Superior temporal gyrus (tissue), 1 donor: ENCODE measurements at regions not wholly inside any gene's neighbourhood (a gene's known extent, or its start where the extent isn't known, plus 50 kb on each side); places are given as distances from the start of the nearest gene placed in this dataset.

ENCODE experiments used
- DNase-seq: peaks from one replicate; pipeline ENCODE4 v3.0.0-alpha.2; 2016; ENCODE audit errors: extremely low spot score

DNA sequence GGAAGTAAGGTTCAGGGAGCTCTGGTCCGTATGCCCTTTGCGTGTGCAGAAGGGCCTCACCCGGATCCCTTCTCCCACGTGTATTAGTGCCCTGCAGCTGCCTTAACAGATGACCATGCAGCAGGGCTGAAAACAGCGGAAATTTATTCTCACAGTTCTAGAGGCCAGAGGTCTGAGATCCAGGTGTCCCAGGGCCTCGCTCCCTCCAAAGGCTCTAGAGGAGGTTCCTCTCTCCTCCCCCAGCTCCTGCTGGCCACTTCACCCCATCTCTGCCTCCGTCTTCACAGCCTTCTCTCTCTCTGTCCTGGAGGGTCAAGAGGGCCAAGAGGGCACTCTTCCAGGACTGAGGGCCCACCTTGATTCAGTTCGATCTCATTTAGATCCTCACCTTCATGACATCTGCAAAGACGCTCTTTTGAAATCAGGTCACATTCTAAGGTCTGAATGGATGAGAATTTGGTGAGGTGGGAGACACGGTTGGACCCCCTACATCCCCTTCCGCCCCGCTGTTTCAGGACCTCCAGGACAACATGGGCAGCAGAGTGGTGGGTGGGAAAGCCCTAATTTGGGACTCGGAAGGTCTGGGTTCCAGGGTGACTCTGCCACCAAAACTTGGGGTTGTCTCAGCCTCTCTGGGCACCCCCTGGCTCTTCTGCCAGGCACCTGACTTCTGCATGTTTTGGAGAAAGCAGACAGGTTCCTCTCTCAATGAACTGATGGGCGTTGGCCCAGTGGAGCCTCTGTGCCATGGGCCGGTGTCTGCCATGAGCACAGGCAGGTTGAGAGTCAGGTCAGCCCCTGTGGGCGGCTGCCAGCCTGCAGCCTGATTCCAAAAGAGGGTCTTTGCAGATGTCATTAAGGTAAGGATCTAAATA is 361.2 kb downstream of the SEC14L1 start:
- DNase-seq, result no peak

DNA sequence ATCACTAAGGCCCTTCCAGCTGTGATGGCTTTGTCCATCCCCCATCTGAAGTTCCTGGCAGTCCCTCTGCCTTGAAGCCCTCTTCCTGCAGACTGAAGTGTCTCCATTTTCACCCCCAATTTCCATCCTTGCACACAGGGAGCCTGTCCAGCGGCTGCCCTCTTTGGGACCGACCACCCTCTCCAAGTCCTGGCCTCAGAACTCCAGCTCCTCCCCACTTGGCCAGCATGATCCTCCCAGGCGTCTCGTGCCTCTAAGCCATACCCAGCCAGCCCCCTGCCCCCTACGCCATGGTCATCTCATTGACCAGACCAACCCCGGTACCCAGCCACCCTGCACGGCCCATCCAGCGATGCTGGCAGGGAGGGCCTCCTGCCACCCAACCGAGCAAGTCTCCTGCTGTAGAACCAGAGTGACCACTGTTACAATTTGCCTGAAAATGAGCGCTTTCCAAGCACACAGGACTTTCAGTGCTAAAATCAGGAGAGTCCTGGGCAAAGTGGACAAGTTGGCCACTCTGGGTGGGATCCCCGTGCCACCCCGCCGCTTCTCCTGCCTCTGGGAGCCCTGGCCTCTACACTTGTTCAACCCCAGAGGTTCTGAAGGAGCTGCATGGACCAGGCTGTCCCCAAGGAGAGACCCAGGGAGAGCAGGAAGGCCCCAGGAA is 362.0 kb downstream of the SEC14L1 start:
- DNase-seq, result no peak

DNA sequence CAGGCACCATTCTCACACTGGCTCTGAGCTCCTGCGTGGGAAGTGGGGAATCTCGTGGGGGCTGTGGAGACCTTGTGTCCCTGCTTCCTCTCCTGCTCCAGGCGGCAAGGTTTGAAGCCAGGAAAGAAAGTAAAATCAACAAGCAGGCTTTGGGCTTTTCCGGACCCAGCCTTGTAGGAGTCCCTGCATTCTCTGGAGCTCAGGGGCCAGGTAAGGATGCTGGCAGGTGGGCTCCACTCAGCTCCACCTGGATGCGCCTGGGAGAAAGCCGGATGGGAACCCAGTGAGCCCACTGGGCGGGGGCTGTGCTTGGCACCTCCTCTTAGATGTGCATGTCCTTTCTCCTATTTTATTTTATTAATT is 362.5 kb downstream of the SEC14L1 start:
- DNase-seq, result no peak

DNA sequence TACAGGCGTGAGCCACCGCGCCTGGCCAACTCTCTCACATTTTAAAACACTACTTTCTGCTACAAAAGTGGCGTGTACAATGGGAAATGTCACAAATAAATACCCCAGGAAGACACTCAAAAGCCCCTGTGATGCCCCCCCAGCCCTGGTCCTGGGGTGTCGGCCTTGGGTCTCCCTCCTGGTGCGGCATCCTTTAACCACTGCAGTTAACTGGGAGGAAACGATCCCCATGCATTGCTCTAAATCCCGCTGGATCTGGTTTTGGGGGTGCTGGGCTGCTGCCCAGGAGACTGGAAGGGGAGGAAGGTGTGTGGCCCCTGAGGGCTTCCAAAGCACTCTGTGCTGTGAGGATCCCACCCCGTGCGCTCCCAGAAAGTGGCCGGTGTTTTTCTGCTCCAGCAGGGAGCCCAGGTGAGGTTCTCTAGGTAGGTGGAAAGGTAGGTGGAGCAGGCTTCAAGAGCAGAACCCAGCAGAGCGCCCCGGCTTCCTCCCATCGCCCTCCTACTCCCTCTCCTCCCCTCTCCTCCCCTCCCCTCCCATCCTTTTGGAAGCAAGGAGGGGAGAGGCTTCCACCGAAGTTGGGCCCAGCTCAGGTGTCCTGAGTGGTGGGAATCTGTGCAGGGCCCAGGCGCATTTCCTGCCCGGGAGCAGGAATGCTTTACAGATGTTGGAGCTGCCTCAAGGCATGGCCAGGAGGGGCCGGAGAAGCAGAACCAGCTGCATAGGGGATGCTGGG is 363.3 kb downstream of the SEC14L1 start:
- DNase-seq, result no peak

DNA sequence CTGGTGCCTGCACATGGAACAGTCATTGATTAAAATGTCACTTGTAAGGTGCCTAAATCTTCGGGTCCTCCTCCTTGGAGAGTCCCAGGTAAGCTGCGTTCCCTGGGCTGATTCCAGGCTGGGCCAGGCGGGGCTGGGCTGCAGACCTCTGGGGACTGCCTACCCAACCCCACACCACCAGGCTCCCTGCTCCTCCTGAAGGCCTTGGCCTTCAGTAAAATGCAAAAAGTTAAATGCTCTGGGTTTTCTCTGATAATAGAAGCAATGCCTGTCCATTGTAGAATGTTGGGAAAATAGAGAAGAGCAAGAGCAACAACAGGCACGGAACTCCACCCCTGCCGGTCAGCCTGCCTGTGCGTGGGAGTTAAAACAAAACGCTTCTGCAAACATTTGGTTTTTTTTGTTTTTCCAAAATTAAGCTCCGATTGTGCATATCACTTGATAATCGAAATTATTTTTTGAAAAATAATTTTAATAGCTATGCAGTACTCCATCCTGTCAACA is 363.9 kb downstream of the SEC14L1 start:
- no peak for DNase-seq

DNA sequence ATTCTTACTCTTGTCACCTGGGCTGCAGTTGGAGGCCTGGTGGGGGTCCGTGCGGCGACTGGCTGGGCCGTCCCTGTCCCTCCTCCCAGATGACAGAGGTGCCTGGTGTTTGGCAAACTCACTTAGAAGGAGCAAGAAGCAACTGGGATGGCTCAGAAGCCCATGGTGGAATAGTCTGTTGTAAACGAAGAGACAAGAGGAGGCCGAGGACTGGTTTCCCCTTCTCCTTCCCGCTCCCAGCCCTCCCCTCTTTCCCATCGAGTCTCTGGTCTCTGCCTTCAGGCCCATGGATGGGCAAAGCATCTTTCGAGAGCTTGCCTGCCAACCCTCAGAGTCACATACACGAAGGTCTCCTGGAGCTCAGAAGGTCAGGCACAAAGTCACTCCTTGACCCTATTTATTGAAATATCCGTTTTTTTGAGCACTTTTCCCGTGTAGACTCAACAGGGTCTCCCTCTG is 364.4 kb downstream of the SEC14L1 start:
- no peak for DNase-seq

DNA sequence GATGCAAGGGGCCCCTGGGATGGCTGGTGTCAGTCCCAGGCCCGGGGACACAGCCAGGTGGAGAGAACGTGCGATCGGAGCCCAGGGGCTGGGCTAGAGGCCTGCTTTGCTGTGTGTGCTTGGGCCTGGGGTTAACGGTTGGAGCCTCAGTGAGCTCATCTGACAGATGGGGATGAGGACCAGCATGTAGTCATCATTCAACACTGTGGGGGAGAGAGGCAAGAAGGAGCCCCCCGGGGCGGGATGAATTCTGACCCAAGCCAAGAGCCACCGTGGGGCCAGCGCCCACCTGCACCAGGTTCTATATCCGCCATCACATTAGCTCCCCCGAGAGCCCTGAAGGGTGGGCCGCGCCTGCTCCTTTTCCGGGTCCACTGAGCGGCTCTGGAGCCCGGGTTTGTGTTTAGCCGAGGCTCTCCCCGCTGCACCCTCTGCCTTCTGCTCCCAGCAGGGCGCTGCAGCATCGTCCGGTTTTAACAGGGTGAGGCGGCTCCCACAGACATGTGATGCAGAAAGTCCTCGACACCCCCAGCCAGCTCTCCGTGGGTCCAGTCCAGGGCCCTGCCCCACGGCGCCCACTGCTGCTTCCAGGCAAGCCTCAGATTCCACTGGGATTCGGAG is 365.7 kb downstream of the SEC14L1 start:
- no peak for DNase-seq

DNA sequence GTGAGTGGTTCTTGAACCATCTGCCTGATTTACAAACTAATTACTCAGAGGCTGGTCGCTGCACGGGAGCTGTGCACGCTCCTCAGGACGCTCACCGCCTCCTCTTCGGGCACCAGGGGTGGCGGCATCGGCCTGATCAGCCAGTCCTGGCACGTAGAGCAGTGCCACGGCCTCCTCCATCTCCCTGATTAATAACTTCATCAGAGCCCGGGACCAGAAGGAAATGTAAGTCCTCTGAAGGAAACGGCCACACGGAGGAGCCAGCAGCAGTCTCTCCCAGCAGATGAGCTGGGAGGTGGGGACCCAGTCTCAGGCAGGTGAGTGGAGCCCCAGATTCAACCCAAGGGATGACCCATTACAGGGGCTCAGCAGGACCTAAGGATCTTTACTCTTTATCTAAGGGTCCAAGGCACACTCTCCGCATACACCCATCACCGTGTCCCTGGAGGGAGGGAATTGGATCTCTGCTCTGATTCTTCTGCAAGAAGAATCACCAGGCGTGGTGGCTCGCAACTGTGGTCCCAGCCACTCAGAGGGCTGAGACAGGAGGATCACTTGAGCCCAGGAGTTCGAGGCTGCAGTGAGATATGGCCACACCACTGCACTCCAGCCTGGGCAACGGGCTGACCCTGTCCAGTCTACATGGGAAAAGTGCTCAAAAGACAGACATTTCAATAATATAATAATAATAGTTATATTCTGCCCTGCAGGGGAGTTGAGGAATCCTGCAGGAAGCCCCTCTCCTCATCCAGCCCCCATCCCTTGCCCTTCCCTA is 366.5 kb downstream of the SEC14L1 start:
- no peak for DNase-seq

DNA sequence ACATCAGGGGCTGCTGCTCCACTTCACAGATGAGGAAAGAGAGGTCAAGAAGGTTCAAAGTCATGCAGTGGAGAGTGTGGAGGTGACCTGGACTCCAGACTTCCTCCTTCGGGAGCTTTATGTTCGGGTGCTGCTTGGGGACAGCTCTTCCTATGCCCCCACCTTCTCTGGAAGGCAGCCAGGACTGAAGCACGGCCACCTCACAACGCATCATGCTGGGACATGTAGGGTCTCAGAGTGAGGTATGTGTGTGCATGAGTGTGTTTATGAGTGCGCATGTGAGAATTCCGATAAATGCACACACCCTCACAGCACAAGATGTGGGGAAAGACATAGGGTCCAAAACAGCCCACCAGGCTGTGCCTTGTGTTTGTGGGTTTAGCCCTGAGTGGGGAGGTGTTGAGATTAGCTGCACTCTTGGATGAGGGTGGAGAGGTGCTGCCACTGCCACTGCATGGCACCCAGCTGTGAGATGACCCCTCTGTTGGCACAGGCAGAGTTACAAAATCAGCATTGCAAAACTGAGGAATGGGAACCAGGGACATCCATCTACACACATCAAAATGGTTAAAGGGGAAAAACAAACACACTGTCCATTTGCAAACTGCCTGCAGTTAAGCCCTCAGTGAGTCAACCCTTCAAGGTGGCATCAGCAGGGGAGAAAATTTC is 367.4 kb downstream of the SEC14L1 start:
- no peak for DNase-seq

DNA sequence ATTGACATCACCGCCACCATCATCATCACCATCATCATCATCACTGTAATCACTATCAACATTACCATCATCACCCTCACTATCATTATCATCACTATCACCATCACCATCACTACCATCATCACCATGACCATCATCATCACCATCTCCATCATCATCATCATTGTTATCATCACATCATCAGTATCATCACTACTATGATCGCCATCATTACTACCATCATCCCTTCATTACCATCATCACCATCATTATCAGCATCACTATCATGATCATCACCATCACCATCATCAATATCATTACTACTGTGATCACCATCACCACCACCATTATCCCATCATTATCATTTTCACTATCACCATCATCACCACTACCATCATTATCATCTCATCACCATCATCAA is 368.3 kb downstream of the SEC14L1 start:
- no peak for DNase-seq

DNA sequence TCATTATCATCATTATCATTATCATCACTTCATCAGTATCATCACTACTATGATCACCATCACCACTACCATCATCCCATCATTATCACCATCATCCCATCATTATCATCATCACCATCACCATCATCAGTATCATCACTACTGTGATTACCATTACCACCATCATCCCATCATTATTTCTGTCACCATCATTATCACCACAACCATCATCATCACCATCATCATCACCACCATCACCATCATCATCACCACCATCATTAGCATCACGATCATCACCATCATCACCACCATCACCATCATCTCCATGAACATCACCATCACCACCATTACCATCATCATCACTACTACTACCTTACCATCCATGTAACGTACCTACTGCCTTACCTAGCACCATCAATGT is 368.8 kb downstream of the SEC14L1 start:
- DNase-seq, result no peak

DNA sequence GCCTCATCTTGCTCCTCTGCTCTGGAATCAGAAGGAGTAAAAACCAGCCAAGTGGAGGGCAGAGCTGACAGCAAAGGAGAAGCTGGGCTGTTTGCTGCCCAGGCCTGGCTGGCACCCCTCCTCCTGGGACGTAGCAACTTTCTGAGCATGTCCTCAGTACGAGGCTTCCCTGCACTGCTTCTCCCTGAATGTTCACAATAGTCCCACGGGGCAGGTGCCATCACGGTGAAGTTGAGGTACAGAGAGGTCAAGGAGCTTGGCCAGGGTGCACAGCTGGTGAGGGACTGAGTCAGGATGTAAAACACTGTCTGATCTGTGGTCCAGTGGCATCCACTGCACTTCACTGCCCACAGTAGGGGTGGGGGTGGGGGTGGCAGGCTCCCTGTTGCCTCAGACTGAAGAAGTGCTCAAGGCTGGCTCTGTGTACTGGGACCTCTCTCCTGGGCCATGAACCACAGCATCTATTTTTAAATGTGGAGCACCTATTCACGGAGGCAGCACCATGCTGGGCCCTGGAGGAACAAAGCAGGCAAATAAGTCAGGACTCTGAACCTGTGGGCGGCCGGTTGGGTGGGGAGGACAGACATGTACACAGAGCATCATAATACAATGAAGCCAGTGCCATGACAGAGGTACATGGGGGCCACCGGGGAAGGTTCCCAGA is 369.5 kb downstream of the SEC14L1 start:
- DNase-seq, result no peak

DNA sequence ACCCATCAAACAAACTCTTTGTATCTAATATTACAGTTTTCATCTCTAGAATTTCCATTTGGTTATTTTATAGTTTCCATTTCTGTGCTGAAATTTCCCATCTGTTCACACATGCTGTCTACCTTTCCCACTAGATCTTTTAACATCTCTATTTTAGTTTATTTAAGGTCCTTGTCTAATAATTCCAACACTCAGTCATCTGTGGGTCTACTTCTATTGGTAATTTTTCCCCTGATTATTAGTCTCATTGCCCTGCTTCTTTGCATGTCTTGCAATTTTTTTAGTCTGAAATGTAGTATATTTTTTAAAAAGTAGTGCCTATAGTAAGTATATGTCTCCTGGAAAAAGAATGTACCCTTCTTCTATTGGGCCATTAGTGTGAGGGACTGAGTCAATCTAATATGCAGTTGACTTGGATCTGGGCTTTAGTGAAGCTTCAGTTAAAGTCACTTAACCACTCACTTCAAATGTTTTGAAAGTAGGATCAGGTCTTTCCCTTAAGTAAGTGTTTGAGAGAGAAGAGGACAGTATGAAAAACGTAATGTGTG is 370.8 kb downstream of the SEC14L1 start:
- no peak for DNase-seq

DNA sequence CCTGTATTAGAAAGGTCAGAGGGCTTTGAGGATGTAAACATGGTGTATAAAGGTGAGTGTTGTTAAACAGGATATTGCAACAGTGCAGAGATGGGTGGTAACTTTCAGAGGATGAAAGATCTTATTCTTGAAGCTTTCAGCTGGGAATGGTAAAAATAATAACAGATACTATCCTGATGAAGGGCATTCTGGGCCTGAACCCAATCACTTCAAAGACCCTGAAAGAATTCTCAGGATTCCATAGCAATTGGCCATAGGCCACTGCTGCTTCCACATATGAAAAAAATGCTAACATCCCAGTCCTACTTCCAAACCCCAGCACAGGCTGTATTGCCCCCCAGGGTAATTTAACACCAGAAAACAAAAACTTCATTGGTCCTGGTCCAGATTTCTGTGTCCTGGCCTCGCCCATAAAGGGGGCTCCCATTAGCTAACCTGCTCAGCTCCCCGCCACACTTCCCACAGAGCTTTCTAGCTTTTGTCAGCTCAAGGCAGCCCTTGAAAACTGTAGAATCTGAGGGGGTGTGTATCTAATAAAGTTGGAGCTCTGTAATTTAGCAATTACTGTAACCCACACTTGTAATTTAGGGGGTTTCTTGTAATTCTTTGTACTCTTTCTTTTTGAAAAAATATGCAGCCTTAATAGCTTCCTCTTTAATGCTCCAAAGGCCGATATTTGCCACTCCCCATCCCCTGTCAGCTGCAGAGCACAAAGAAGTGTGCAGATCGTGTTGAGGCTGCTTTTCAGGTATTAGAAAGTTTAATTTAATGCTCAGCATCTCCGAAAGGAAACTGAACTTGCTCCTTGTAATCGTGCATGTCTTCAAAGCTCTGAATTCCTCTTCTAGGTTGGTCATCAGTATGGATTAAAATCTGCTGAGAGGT is 371.5 kb downstream of the SEC14L1 start:
- DNase-seq, result no peak

DNA sequence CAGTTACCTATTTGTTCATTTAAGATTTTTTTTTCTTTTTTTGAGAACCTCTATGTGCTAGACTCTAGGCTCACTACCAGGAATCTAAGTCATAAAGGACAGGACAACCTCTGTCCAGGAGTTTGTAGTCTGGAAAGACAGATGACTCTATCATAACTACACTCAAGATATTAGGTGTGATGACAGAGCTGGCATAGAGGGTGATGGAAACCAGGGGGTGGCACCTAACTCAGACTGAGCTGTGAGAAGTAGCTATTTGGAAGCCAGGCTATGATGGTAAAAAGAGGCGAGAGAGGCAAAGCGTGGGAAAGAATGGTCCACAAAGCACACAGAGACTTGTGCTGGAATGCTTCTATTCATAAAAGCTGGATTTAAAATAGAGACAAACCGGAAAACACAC is 372.3 kb downstream of the SEC14L1 start:
- DNase-seq, result no peak

DNA sequence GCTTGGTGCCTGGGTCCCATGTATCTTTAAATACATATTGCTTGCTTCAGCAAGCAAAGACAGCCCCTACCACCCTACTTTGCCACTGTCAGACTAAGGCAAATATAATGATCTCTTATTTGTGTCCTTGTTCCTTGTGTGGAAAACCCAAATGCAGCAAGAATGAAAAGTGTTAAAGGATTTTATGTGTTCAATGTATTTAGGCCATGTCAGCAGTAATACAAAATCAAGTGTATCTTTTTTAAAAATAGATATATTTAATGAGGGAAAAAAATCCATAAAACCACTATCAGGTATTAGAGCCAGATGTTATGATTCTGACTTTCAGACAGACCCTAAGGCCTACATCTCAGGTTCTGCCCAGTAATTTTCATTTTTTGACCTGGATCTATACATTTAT is 374.5 kb downstream of the SEC14L1 start:
- no peak for DNase-seq

DNA sequence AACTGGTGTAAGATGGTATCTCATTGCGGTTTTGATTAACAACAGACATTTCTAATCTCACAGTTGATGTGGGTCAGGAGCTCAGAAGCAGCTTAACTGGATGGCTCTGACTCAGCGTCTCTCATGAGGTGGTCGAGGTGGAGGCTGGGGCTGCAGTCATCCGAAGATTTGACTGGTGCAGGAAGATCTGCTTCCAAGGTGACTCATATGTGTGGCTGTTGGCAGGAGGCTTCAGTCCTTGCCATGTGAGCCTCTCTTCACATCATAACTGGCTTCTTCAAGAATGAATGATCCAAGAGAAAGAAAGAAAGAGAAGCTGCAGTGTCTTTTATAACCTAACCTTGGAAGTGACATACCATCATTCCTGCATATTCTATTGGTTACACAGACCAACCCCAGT is 376.1 kb downstream of the SEC14L1 start:
- no peak for DNase-seq

DNA sequence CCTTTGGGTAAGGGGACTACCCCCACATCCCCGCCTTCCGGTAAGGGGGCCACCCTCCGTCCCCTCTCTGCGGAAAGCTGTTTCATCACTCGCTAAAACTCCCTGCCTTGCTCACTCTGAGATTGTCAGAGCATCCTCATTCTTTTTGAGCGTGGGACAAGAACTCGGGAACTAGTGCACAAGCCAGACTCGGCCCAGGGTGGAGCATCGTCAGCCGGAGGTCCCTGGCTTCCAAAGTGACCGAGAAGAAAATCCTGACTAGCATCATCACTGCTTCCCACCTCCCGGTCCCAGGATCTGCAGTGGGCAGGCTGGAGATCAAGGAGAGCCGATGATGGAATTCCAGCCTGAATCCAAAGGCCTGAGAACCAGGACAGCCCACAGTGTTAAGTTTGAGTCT is 380.3 kb downstream of the SEC14L1 start:
- DNase-seq, result no peak

DNA sequence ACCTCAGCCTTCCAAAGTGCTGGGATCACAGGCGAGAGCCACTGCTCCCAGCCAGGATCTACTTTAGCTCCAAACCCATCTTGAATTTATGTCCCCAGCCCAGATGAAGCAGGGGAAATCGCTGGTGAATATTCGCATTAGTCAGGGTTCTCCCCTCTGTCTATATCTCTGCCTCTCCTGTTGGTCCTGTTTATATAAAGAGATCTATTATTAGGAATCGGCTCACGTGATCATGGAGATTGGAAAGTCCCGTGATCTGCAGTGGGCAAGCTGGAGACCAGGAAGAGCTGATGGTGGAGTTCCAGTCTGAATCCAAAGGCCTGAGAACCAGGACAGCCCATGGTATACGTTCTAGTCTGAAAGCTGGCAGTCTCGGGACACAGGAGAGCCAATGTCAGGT is 382.8 kb downstream of the SEC14L1 start:
- no peak for DNase-seq
